HG03045 (cell line): ENCODE measurements at regions not wholly inside any gene's neighbourhood (a gene's known extent, or its start where the extent isn't known, plus 50 kb on each side); places are given as distances from the start of the nearest gene placed in this dataset.

Experiments
- ATAC-seq: cut with Tn5 transposase; IDR thresholded peaks from one replicate; pipeline ENCODE4 v1.9.1; 2021; ENCODE audit warnings: mild to moderate bottlenecking, moderate library complexity; ENCODE audit not compliant: unreplicated experiment

GRCh38 chr5:175195698-175196656, 248.0 kb downstream of the DRD1 start:
- no peak for ATAC-seq

- ATAC-seq = no peak
Measured at GRCh38 chr5:175181331-175181730, 262.7 kb downstream of the DRD1 start.

- no peak for ATAC-seq
Measured at GRCh38 chr5:175170899-175171298, 273.1 kb downstream of the DRD1 start.

GRCh38 chr5:175168882-175169507, 275.0 kb downstream of the DRD1 start:
- no peak for ATAC-seq

- no peak for ATAC-seq
Measured at GRCh38 chr5:175166026-175166425, 278.0 kb downstream of the DRD1 start.

GRCh38 chr5:175163586-175164275, 280.3 kb downstream of the DRD1 start:
- ATAC-seq = no peak

GRCh38 chr5:175162036-175162435, 281.9 kb downstream of the DRD1 start:
- ATAC-seq = no peak

GRCh38 chr5:175159956-175160355, 284.0 kb downstream of the DRD1 start:
- ATAC-seq = no peak

- no peak for ATAC-seq
Measured at GRCh38 chr5:175148636-175149172, 295.3 kb downstream of the DRD1 start.

- no peak for ATAC-seq
Measured at GRCh38 chr5:175146733-175147132, 297.2 kb downstream of the DRD1 start.

- ATAC-seq = no peak
Measured at GRCh38 chr5:175141421-175141820, 302.6 kb downstream of the DRD1 start.

GRCh38 chr5:175133185-175133584, 310.8 kb downstream of the DRD1 start:
- ATAC-seq = no peak

- no peak for ATAC-seq
Measured at GRCh38 chr5:175131432-175131831, 312.6 kb downstream of the DRD1 start.

- no peak for ATAC-seq
Measured at GRCh38 chr5:175129619-175130018, 314.4 kb downstream of the DRD1 start.

GRCh38 chr5:175129121-175129520, 314.9 kb downstream of the DRD1 start:
- no peak for ATAC-seq

GRCh38 chr5:175124821-175125220, 319.2 kb downstream of the DRD1 start:
- ATAC-seq = no peak

GRCh38 chr5:175124251-175124813, 319.6 kb downstream of the DRD1 start:
- ATAC-seq = no peak

GRCh38 chr5:175123542-175123941, 320.4 kb downstream of the DRD1 start:
- no peak for ATAC-seq

GRCh38 chr5:175121457-175121856, 322.5 kb downstream of the DRD1 start:
- no peak for ATAC-seq

- ATAC-seq = no peak
Measured at GRCh38 chr5:175120412-175120811, 323.6 kb downstream of the DRD1 start.

- ATAC-seq = no peak
Measured at GRCh38 chr5:175118700-175119309, 325.2 kb downstream of the DRD1 start.
